ENCODE measurements at regions not wholly inside any gene's neighbourhood (a gene's known extent, or its start where the extent isn't known, plus 50 kb on each side); places are given as distances from the start of the nearest gene placed in this dataset.

- no peak overlapping the region for H3K4me3 ChIP-seq (ENCODE audit: low read depth, low read length)
- no peaks in the 10 kb centered on the region for H3K36me3 ChIP-seq (ENCODE audit: control insufficient read depth, insufficient read depth, low read length)
- no peak for DNase-seq (ENCODE audit: low read depth)
- H3K27me3 ChIP-seq (ENCODE audit: control insufficient read depth, insufficient read depth, low read length), result no peaks in the 10 kb centered on the region
- TF ChIP-seq CTCF (IDR thresholded peaks at IDR 0.05; ENCODE audit: insufficient read depth, low read length, poor library complexity, severe bottlenecking), result no peak
Measured at GRCh38 chr3:194931865-194932264, 246.2 kb downstream of the FAM43A start.

GRCh38 chr3:194933465-194933864 lies 247.8 kb downstream of the FAM43A start:
- H3K4me3 ChIP-seq (ENCODE audit: low read depth, low read length), result no peak overlapping the region
- TF ChIP-seq CTCF (IDR thresholded peaks at IDR 0.05; ENCODE audit: insufficient read depth, low read length, poor library complexity, severe bottlenecking), result no peak
- no peak for DNase-seq (ENCODE audit: low read depth)
- H3K36me3 ChIP-seq (ENCODE audit: control insufficient read depth, insufficient read depth, low read length), result no peaks in the 10 kb centered on the region
- no peaks in the 10 kb centered on the region for H3K27me3 ChIP-seq (ENCODE audit: control insufficient read depth, insufficient read depth, low read length)

GRCh38 chr3:194935061-194935460 lies 249.4 kb downstream of the FAM43A start:
- no peak for DNase-seq (ENCODE audit: low read depth)
- TF ChIP-seq CTCF (IDR thresholded peaks at IDR 0.05; ENCODE audit: insufficient read depth, low read length, poor library complexity, severe bottlenecking), result no peak
- no peaks in the 10 kb centered on the region for H3K27me3 ChIP-seq (ENCODE audit: control insufficient read depth, insufficient read depth, low read length)
- H3K4me3 ChIP-seq (ENCODE audit: low read depth, low read length), result no peak overlapping the region
- no peaks in the 10 kb centered on the region for H3K36me3 ChIP-seq (ENCODE audit: control insufficient read depth, insufficient read depth, low read length)

- H3K27me3 ChIP-seq (ENCODE audit: control insufficient read depth, insufficient read depth, low read length), result no peaks in the 10 kb centered on the region
- H3K4me3 ChIP-seq (ENCODE audit: low read depth, low read length), result no peak overlapping the region
- DNase-seq (ENCODE audit: low read depth), result no peak
- H3K36me3 ChIP-seq (ENCODE audit: control insufficient read depth, insufficient read depth, low read length), result no peaks in the 10 kb centered on the region
- no peak for TF ChIP-seq CTCF (IDR thresholded peaks at IDR 0.05; ENCODE audit: insufficient read depth, low read length, poor library complexity, severe bottlenecking)
Measured at GRCh38 chr3:194935632-194936470, 250.2 kb downstream of the FAM43A start.

- DNase-seq (ENCODE audit: low read depth), result no peak
- H3K4me3 ChIP-seq (ENCODE audit: low read depth, low read length), result no peak overlapping the region
- H3K27me3 ChIP-seq (ENCODE audit: control insufficient read depth, insufficient read depth, low read length), result no peaks in the 10 kb centered on the region
- TF ChIP-seq CTCF (IDR thresholded peaks at IDR 0.05; ENCODE audit: insufficient read depth, low read length, poor library complexity, severe bottlenecking), result no peak
- H3K36me3 ChIP-seq (ENCODE audit: control insufficient read depth, insufficient read depth, low read length), result no peaks in the 10 kb centered on the region
Measured at GRCh38 chr3:194936659-194937058, 251.0 kb downstream of the FAM43A start.

- Histone ChIP-seq H3K36me3 (ENCODE audit: control insufficient read depth, insufficient read depth, low read length) (no peaks in the 10 kb centered on the region), H3K27me3 (ENCODE audit: control insufficient read depth, insufficient read depth, low read length) (no peaks in the 10 kb centered on the region), H3K4me3 (ENCODE audit: low read depth, low read length) (no peak overlapping the region)
- DNase-seq (ENCODE audit: low read depth), result no peak
- no peak for TF ChIP-seq CTCF (IDR thresholded peaks at IDR 0.05; ENCODE audit: insufficient read depth, low read length, poor library complexity, severe bottlenecking)
Measured at GRCh38 chr3:194937144-194937543, 251.5 kb downstream of the FAM43A start.
